ENCODE measurements at regions not wholly inside any gene's neighbourhood (a gene's known extent, or its start where the extent isn't known, plus 50 kb on each side); places are given as distances from the start of the nearest gene placed in this dataset.

GRCh38 chr10:62900829-62901571 is 84.8 kb upstream of the EGR2 start:
- TF ChIP-seq CTCF (IDR thresholded peaks at IDR 0.05), result no peak
- no peak for TF ChIP-seq POLR2A (IDR thresholded peaks at IDR 0.05)
